ENCODE measurements at regions not wholly inside any gene's neighbourhood (a gene's known extent, or its start where the extent isn't known, plus 50 kb on each side); places are given as distances from the start of the nearest gene placed in this dataset.

GRCh38 chr7:69433081-69433480 lies 165.2 kb upstream of the AUTS2 start:
- H3K4me1 ChIP-seq: peaks cover 0 to 18% (median 12%) of the 10 kb centered on the region in 12 donors
- H3K36me3 ChIP-seq: no peaks in the 10 kb centered on the region
- H3K4me3 ChIP-seq: no peak overlapping the region
- H3K27me3 ChIP-seq: no peaks in the 10 kb centered on the region
- TF ChIP-seq CTCF (IDR thresholded peaks at IDR 0.05) (no peak), POLR2A (IDR thresholded peaks at IDR 0.05) (no peak)
- no peaks in the 10 kb centered on the region for H3K9me3 ChIP-seq
- no peak for ATAC-seq
- DNase-seq: no peak
- intact Hi-C loops (cut with DNase I): no loop called here
- no peak overlapping the region for H3K27ac ChIP-seq
- 77 to 92% (median 83%) methylated on average over 1 of the region's 1 CpG for WGBS, 4 donors

DNA sequence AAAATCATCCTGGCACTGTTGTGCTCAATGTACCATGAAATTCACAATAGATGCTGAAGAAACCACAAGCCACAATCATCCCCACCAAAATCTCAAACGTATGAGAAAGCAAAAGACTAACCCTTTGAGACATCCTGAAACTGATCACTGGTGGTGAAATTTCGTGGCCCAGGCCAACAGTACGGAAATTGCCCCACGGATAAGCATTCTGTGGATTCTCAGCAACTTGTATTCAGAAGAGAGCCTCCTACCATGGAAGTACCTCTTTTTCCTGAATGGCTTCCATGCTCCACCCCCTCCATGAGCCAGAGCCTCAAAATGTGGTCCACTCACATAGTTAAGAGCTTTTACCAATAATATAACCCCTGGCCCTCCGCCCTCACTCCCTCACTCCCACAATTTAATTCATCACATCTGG lies 163.9 kb upstream of the AUTS2 start:
- H3K36me3 ChIP-seq: no peaks in the 10 kb centered on the region
- no peak overlapping the region for H3K4me3 ChIP-seq
- H3K9me3 ChIP-seq: no peaks in the 10 kb centered on the region
- TF ChIP-seq POLR2A (IDR thresholded peaks at IDR 0.05) (no peak), CTCF (IDR thresholded peaks at IDR 0.05) (no peak)
- no peak for ATAC-seq
- WGBS, 4 donors: 84 to 90% (median 87%) methylated on average over 5 of the region's 5 CpGs
- H3K27ac ChIP-seq: no peak overlapping the region
- peaks cover 0 to 24% (median 13%) of the 10 kb centered on the region in 12 donors for H3K4me1 ChIP-seq
- intact Hi-C loops (cut with DNase I): no loop called here
- DNase-seq: no peak
- H3K27me3 ChIP-seq: no peaks in the 10 kb centered on the region

DNA sequence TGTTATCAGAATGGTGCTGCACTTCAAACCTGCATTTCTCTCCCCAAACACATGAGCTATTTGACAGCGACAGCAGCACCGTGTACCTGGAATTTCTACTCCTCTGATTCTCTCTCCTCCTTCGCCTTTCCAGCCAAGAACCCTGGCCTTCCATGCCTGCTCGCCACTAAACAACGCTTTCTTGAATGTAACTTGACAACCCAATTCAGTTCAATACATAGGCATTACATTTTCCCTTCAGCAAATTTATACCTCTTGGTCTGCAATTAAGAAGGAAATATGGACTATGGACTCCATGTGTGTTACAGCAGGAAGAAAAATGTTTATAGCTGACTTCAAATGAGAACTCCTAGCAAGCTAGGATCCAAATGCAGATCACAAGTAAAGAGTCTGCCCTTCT lies 162.6 kb upstream of the AUTS2 start:
- Histone ChIP-seq H3K36me3 (no peaks in the 10 kb centered on the region), H3K27me3 (no peaks in the 10 kb centered on the region), H3K4me1 (peaks cover 0 to 12% (median 2%) of the 10 kb centered on the region in 12 donors), H3K9me3 (no peaks in the 10 kb centered on the region), H3K27ac (no peak overlapping the region), H3K4me3 (no peak overlapping the region)
- 94 to 97% (median 96%) methylated on average over 5 of the region's 5 CpGs for WGBS, 4 donors
- DNase-seq (no peak), ATAC-seq (no peak)
- intact Hi-C loops (cut with DNase I): no loop called here
- no peak for TF ChIP-seq CTCF (IDR thresholded peaks at IDR 0.05)
- no peak for TF ChIP-seq POLR2A (IDR thresholded peaks at IDR 0.05)

- Histone ChIP-seq H3K36me3 (no peaks in the 10 kb centered on the region), H3K27ac (no peak overlapping the region), H3K27me3 (no peaks in the 10 kb centered on the region), H3K4me1 (peaks cover 0 to 7% (median 0%) of the 10 kb centered on the region in 12 donors), H3K9me3 (no peaks in the 10 kb centered on the region), H3K4me3 (no peak overlapping the region)
- ATAC-seq: no peak
- intact Hi-C loops (cut with DNase I): no loop called here
- TF ChIP-seq POLR2A (IDR thresholded peaks at IDR 0.05): no peak
- WGBS, 4 donors: 74 to 100% (median 86%) methylated on average over 1 of the region's 1 CpG
- DNase-seq: no peak
Observed at GRCh38 chr7:69436946-69437345, 161.3 kb upstream of the AUTS2 start.
